HEK293 (cell line): ENCODE measurements at regions not wholly inside any gene's neighbourhood (a gene's known extent, or its start where the extent isn't known, plus 50 kb on each side); places are given as distances from the start of the nearest gene placed in this dataset.

Experiments used
- GLI4 ChIP-seq: fragments of 450-650 bp; formaldehyde crosslinking; IDR thresholded peaks from 2 replicates; pipeline ENCODE4 v1.5.1; 2016; ENCODE audit warnings: missing biosample characterization, missing genetic modification characterization
- WT1 ChIP-seq: fragments of 450-650 bp; formaldehyde crosslinking; IDR thresholded peaks from 2 replicates; pipeline ENCODE4 v1.5.1; 2016; ENCODE audit warnings: missing biosample characterization, missing genetic modification characterization
- ZNF311 ChIP-seq: fragments of 450-650 bp; formaldehyde crosslinking; IDR thresholded peaks from 2 replicates; pipeline ENCODE4 v1.5.1; 2017; ENCODE audit warnings: missing biosample characterization, missing genetic modification characterization, borderline replicate concordance
- ZNF830 ChIP-seq: fragments of 450-650 bp; IDR thresholded peaks from 2 replicates; pipeline ENCODE4 v1.5.0; 2018; ENCODE audit warnings: missing biosample characterization, missing genetic modification characterization, low read depth, mild to moderate bottlenecking, moderate library complexity

- no peak for TF ChIP-seq ZNF830 (tag by site-specific recombination)
- no peak for TF ChIP-seq GLI4 (tag by site-specific recombination)
- TF ChIP-seq WT1 (tag by site-specific recombination), result no peak
- no peak for TF ChIP-seq ZNF311
Observed at GRCh38 chr10:55273946-55274345, 472.9 kb upstream of the PCDH15 start.
